ENCODE measurements at regions not wholly inside any gene's neighbourhood (a gene's known extent, or its start where the extent isn't known, plus 50 kb on each side); places are given as distances from the start of the nearest gene placed in this dataset.
A peak's percentile ranks its signal among the peaks of the same experiment; 100 is the strongest.

DNA sequence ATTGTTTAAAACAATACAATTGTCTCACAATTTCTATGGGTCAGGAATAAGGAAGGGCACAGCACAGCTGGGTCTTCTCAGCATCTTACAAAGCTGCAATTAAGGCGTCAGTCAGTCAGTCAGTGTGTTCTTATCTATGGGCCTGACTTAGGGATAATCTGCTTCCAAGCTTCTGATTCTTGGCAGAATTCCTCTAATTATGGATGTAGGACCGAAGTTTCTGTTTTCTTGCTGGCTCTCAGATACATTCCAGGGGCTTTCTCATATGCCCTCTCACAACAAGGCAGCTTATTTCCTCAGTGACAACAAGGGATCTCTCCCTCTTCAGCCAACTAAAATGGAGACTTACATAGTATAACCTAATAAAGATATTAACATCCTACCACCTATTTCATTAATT lies 1925.3 kb upstream of the ACO1 start:
- no peaks in the 10 kb centered on the region for H3K36me3 ChIP-seq (ENCODE audit: control insufficient read depth in 1 of 2, insufficient read depth in 2 of 2, low read length in 2 of 2)
- no CpG with 5 or more reads among the region's 2 CpGs for WGBS (ENCODE audit: extremely low coverage, insufficient coverage, insufficient read length)

DNA sequence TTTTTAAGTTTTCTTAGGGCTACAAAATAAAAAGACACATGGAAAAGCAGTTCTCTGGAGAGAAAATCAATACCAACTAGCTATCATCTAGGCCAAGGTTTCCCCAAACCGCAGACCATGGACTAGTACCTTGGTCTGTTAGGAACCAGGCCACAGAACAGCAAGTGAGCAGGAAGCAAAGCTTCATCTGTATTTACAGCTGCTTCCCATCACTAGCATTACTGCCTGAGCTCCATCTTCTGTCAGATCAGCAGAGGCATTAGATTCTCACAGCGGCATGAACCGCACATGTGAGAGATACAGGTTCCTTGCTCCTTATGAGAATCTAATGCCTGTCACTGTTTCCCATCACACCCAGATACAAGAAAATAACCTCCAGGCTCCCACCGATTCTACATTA lies 1907.6 kb upstream of the ACO1 start:
- Histone ChIP-seq H2BK120ac (ENCODE audit: insufficient read depth, low read length, poor library complexity) (no peak overlapping the region), H3K4me1 (ENCODE audit: control insufficient read depth in 1 of 2, insufficient read depth in 2 of 2, low read length in 2 of 2) (no peaks in the 10 kb centered on the region), H4K91ac (ENCODE audit: low read depth, low read length) (no peak overlapping the region), H4K8ac (ENCODE audit: low read depth, low read length) (no peak overlapping the region), H3K79me2 (ENCODE audit: control insufficient read depth, insufficient read depth, low read length, poor library complexity) (no peaks in the 10 kb centered on the region), H3K14ac (ENCODE audit: low read length) (no peak overlapping the region), H4K12ac (ENCODE audit: low read depth, low read length) (peak overlapping the region; percentile 18), H3K27me3 (ENCODE audit: insufficient read depth, low read length) (no peaks in the 10 kb centered on the region), H3K79me1 (ENCODE audit: low read length) (no peaks in the 10 kb centered on the region), H2BK12ac (ENCODE audit: low read length) (no peak overlapping the region), H3K9ac (ENCODE audit: low read length) (no peak overlapping the region), H3K4me3 (ENCODE audit: low read depth, low read length) (no peak overlapping the region), H3K36me3 (ENCODE audit: control insufficient read depth in 1 of 2, insufficient read depth in 2 of 2, low read length in 2 of 2) (no peaks in the 10 kb centered on the region), H3K4me2 (ENCODE audit: low read length) (no peak overlapping the region), H3K4ac (ENCODE audit: low read depth, low read length) (no peak overlapping the region), H3K27ac (ENCODE audit: low read depth, low read length) (no peak overlapping the region), H2AFZ (ENCODE audit: insufficient read depth, low read length, poor library complexity) (no peak overlapping the region), H3K23ac (ENCODE audit: low read length) (no peak overlapping the region), H3K18ac (ENCODE audit: low read length) (no peak overlapping the region), H3K9me3 (ENCODE audit: insufficient read depth, low read depth, low read length) (no peaks in the 10 kb centered on the region), H2BK5ac (ENCODE audit: low read depth, low read length, poor library complexity) (no peak overlapping the region), H2AK5ac (ENCODE audit: low read length) (no peak overlapping the region)
- no peak for DNase-seq
- no CpG with 5 or more reads among the region's 4 CpGs for WGBS (ENCODE audit: extremely low coverage, insufficient coverage, insufficient read length)

More for the DNA sequence above, 1925.3 kb upstream of the ACO1 start:
- Histone ChIP-seq H3K23ac (ENCODE audit: low read length) (no peak overlapping the region), H2BK12ac (ENCODE audit: low read length) (no peak overlapping the region), H2BK5ac (ENCODE audit: low read depth, low read length, poor library complexity) (no peak overlapping the region), H2AK5ac (ENCODE audit: low read length) (no peak overlapping the region), H3K4me2 (ENCODE audit: low read length) (no peak overlapping the region), H3K14ac (ENCODE audit: low read length) (no peak overlapping the region), H3K27me3 (ENCODE audit: insufficient read depth, low read length) (no peaks in the 10 kb centered on the region), H3K18ac (ENCODE audit: low read length) (no peak overlapping the region), H3K4me3 (ENCODE audit: low read depth, low read length) (no peak overlapping the region), H2BK120ac (ENCODE audit: insufficient read depth, low read length, poor library complexity) (no peak overlapping the region), H3K79me2 (ENCODE audit: control insufficient read depth, insufficient read depth, low read length, poor library complexity) (no peaks in the 10 kb centered on the region), H3K9me3 (ENCODE audit: insufficient read depth, low read depth, low read length) (no peaks in the 10 kb centered on the region), H3K4me1 (ENCODE audit: control insufficient read depth in 1 of 2, insufficient read depth in 2 of 2, low read length in 2 of 2) (no peaks in the 10 kb centered on the region), H4K8ac (ENCODE audit: low read depth, low read length) (no peak overlapping the region), H3K9ac (ENCODE audit: low read length) (no peak overlapping the region), H3K79me1 (ENCODE audit: low read length) (no peaks in the 10 kb centered on the region), H3K27ac (ENCODE audit: low read depth, low read length) (no peak overlapping the region), H4K12ac (ENCODE audit: low read depth, low read length) (no peak overlapping the region), H3K4ac (ENCODE audit: low read depth, low read length) (no peak overlapping the region), H2AFZ (ENCODE audit: insufficient read depth, low read length, poor library complexity) (no peak overlapping the region), H4K91ac (ENCODE audit: low read depth, low read length) (no peak overlapping the region)
- no peak for DNase-seq

DNA sequence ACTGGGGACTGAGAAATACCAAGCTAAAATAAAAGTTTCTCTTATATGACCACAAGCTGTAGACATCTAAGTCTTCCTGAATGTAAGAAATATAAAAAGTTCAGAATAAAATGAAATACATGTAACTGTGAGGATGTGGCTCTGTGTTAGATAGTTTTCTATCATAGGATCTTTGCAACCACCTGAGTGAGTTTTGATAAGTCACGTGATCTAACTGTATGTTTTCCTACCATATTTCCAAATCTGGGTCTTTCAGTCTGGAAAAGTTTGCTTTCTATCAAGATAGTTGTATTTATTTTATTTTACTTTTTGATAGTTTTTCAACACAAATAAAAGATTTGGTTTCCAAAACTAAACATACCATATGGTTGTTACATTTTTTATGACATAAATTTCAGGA lies 1905.8 kb upstream of the ACO1 start:
- no peaks in the 10 kb centered on the region for H3K79me1 ChIP-seq (ENCODE audit: low read length)
- no peak overlapping the region for H3K4me3 ChIP-seq (ENCODE audit: low read depth, low read length)
- H3K27ac ChIP-seq (ENCODE audit: low read depth, low read length) = no peak overlapping the region
- H2BK5ac ChIP-seq (ENCODE audit: low read depth, low read length, poor library complexity) = no peak overlapping the region
- no peak overlapping the region for H2BK12ac ChIP-seq (ENCODE audit: low read length)
- H3K18ac ChIP-seq (ENCODE audit: low read length) = no peak overlapping the region
- no peak overlapping the region for H3K23ac ChIP-seq (ENCODE audit: low read length)
- no peak overlapping the region for H4K91ac ChIP-seq (ENCODE audit: low read depth, low read length)
- WGBS (ENCODE audit: extremely low coverage, insufficient coverage, insufficient read length) = no CpG with 5 or more reads among the region's 1 CpG
- no peak overlapping the region for H2AK5ac ChIP-seq (ENCODE audit: low read length)
- H3K4me1 ChIP-seq (ENCODE audit: control insufficient read depth in 1 of 2, insufficient read depth in 2 of 2, low read length in 2 of 2) = no peaks in the 10 kb centered on the region
- H3K14ac ChIP-seq (ENCODE audit: low read length) = no peak overlapping the region
- no peaks in the 10 kb centered on the region for H3K79me2 ChIP-seq (ENCODE audit: control insufficient read depth, insufficient read depth, low read length, poor library complexity)
- H3K9me3 ChIP-seq (ENCODE audit: insufficient read depth, low read depth, low read length) = no peaks in the 10 kb centered on the region
- H3K4me2 ChIP-seq (ENCODE audit: low read length) = no peak overlapping the region
- no peaks in the 10 kb centered on the region for H3K27me3 ChIP-seq (ENCODE audit: insufficient read depth, low read length)
- no peak overlapping the region for H4K12ac ChIP-seq (ENCODE audit: low read depth, low read length)
- no peak overlapping the region for H3K4ac ChIP-seq (ENCODE audit: low read depth, low read length)
- no peak overlapping the region for H4K8ac ChIP-seq (ENCODE audit: low read depth, low read length)
- no peak overlapping the region for H3K9ac ChIP-seq (ENCODE audit: low read length)
- H2BK120ac ChIP-seq (ENCODE audit: insufficient read depth, low read length, poor library complexity) = no peak overlapping the region
- no peak overlapping the region for H2AFZ ChIP-seq (ENCODE audit: insufficient read depth, low read length, poor library complexity)
- no peak for DNase-seq
- no peaks in the 10 kb centered on the region for H3K36me3 ChIP-seq (ENCODE audit: control insufficient read depth in 1 of 2, insufficient read depth in 2 of 2, low read length in 2 of 2)

DNA sequence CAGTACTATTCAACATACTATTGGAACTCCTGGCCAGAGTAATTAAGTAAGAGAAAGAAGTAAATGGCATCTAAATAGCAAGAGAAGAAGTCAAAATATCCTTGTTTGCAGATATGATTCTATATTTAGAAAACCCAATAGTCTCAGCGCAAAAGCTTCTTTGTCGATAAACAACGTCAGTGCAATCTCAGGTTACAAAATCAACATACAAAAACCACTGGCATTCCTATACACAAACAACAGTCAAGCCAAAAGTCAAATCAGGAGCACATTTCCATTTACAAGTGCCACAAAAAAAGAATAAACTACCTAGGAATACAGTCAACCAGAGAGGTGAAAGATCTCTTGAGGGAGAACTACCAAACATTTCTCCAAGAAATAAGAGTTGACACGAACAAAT lies 1901.9 kb upstream of the ACO1 start:
- Histone ChIP-seq H3K4me3 (ENCODE audit: low read depth, low read length) (no peak overlapping the region), H2AK5ac (ENCODE audit: low read length) (no peak overlapping the region), H3K14ac (ENCODE audit: low read length) (no peak overlapping the region), H2BK5ac (ENCODE audit: low read depth, low read length, poor library complexity) (no peak overlapping the region), H3K18ac (ENCODE audit: low read length) (no peak overlapping the region), H3K79me2 (ENCODE audit: control insufficient read depth, insufficient read depth, low read length, poor library complexity) (no peaks in the 10 kb centered on the region), H3K27me3 (ENCODE audit: insufficient read depth, low read length) (no peaks in the 10 kb centered on the region), H4K91ac (ENCODE audit: low read depth, low read length) (no peak overlapping the region), H4K8ac (ENCODE audit: low read depth, low read length) (no peak overlapping the region), H3K9ac (ENCODE audit: low read length) (no peak overlapping the region), H3K4me2 (ENCODE audit: low read length) (no peak overlapping the region), H3K27ac (ENCODE audit: low read depth, low read length) (no peak overlapping the region), H3K4me1 (ENCODE audit: control insufficient read depth in 1 of 2, insufficient read depth in 2 of 2, low read length in 2 of 2) (no peaks in the 10 kb centered on the region), H3K36me3 (ENCODE audit: control insufficient read depth in 1 of 2, insufficient read depth in 2 of 2, low read length in 2 of 2) (no peaks in the 10 kb centered on the region), H3K23ac (ENCODE audit: low read length) (no peak overlapping the region), H3K4ac (ENCODE audit: low read depth, low read length) (no peak overlapping the region), H3K79me1 (ENCODE audit: low read length) (no peaks in the 10 kb centered on the region), H3K9me3 (ENCODE audit: insufficient read depth, low read depth, low read length) (no peaks in the 10 kb centered on the region), H4K12ac (ENCODE audit: low read depth, low read length) (no peak overlapping the region), H2BK12ac (ENCODE audit: low read length) (no peak overlapping the region), H2BK120ac (ENCODE audit: insufficient read depth, low read length, poor library complexity) (no peak overlapping the region), H2AFZ (ENCODE audit: insufficient read depth, low read length, poor library complexity) (no peak overlapping the region)
- no peak for DNase-seq
- WGBS (ENCODE audit: extremely low coverage, insufficient coverage, insufficient read length) = no CpG with 5 or more reads among the region's 4 CpGs
